H1 (cell line): ENCODE measurements at regions not wholly inside any gene's neighbourhood (a gene's known extent, or its start where the extent isn't known, plus 50 kb on each side); places are given as distances from the start of the nearest gene placed in this dataset.

Source experiments
- CTCF ChIP-seq, 3 experiments: IDR thresholded peaks; 1 replicate in 2 of 3; 2 replicates in 1 of 3; pipeline versions ENCODE4 v1.5.1 to v1.6.1; 2011; ENCODE audit warnings: low read length in 3 of 3, mild to moderate bottlenecking in 3 of 3, inconsistent platforms in 2 of 3, low read depth in 1 of 3, moderate library complexity in 1 of 3; ENCODE audit not compliant: insufficient read depth in 1 of 3; ENCODE audit errors: control extremely low read depth in 1 of 3
- EZH2 ChIP-seq: fragments of 200-600 bp; sonication (generic); IDR thresholded peaks from 2 replicates; pipeline ENCODE4 v1.7.1; 2012; ENCODE audit warnings: low read depth, mild to moderate bottlenecking, moderate library complexity, low read length, inconsistent platforms; ENCODE audit not compliant: severe bottlenecking
- HDAC2 ChIP-seq, 2 experiments: fragments of 300-600 bp in 1 of 2; sonication (generic) in 1 of 2; IDR thresholded peaks; 2 replicates each; pipeline ENCODE4 v1.6.1; 2011 to 2012; ENCODE audit warnings: low read depth in 2 of 2, low read length in 2 of 2, mild to moderate bottlenecking in 2 of 2, moderate library complexity in 2 of 2, borderline replicate concordance in 1 of 2, inconsistent platforms in 1 of 2
- KDM5A ChIP-seq: fragments of 200-600 bp; IDR thresholded peaks from 2 replicates; pipeline ENCODE4 v1.7.1; 2012; ENCODE audit warnings: mild to moderate bottlenecking, low read length, inconsistent platforms, mixed read lengths
- PHF8 ChIP-seq: fragments of 200-600 bp; sonication (generic); conservative IDR thresholded peaks from 2 replicates; pipeline ENCODE4 v1.7.1; 2012; ENCODE audit warnings: low read depth, mild to moderate bottlenecking, inconsistent platforms, low read length, moderate library complexity
- SIN3A ChIP-seq, 2 experiments: IDR thresholded peaks in 1 of 2; conservative IDR thresholded peaks in 1 of 2; 2 replicates each; pipeline ENCODE4 v1.6.1; 2011 to 2012; ENCODE audit warnings: low read length in 2 of 2, improper control_type of control experiment in 1 of 2, low read depth in 1 of 2, mild to moderate bottlenecking in 1 of 2

DNA sequence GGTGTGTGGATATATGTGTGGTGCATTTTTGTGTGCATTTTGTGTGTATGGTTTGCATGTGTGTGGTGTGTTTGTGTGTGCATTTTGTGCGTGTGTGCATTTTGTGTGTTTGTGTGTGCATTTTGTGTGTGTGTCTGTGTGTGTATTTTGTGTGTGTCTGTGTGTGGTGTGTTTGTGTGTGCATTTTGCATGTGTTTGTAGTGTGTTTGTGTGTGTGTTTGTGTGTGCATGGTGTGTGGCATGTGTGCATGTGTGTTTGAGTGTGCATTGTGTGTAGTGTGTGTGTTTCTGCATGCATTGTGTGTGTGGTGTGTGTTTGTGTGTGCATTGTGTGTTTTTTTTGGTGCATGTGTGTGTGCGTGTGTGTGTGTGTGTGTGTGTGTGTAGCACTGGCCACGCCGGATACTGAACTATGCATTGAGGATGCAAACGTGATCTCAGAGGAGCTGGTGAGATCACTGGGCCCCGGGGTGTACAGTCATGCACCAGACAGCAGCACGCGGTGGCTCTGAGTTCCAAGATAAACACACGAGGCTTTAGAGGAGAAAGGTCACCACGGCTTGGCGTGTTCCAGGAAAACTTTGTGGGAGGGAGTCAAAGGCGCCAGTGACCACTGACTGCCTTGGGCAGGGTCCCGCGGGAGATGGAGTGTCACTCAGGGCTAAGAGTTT, 106.6 kb upstream of the SHH start:
- TF ChIP-seq CTCF (IDR thresholded peaks at IDR 0.05; ENCODE audit: control extremely low read depth in 1 of 3, insufficient read depth in 1 of 3, low read depth in 1 of 3, low read length in 3 of 3) (no peak), PHF8 (no peak), HDAC2 (IDR thresholded peaks at IDR 0.05; ENCODE audit: borderline replicate concordance in 1 of 2, low read depth in 2 of 2, low read length in 2 of 2) (no peak), KDM5A (no peak), SIN3A (conservative IDR thresholded peaks at IDR 0.05 in 1 of 2, IDR thresholded peaks at IDR 0.05 in 1 of 2; ENCODE audit: low read depth in 1 of 2, low read length in 2 of 2) (no peak), EZH2 (no peak)
